AG09309 (cell line): ENCODE measurements at regions not wholly inside any gene's neighbourhood (a gene's known extent, or its start where the extent isn't known, plus 50 kb on each side); places are given as distances from the start of the nearest gene placed in this dataset.
"Not testable (repeated sequence)": the region's sequence is repeated elsewhere in the genome, so short reads cannot be mapped to it uniquely, and the experiment has no call there.

ENCODE experiments used
- DNase-seq: peaks from one replicate; pipeline ENCODE4 v3.0.0-alpha.2; 2010; ENCODE audit warnings: low read depth
- H3K4me3 ChIP-seq: 2 replicates; pipeline ENCODE4 v1.5.1; 2011; ENCODE audit warnings: mild to moderate bottlenecking, low read depth, low read length, moderate library complexity; ENCODE audit not compliant: control insufficient read depth
- TF ChIP-seq, protein P1 (sequence below): IDR thresholded peaks from 2 replicates; pipeline ENCODE4 v1.5.1; 2011; ENCODE audit warnings: mild to moderate bottlenecking, low read depth, low read length, inconsistent platforms; ENCODE audit not compliant: insufficient read depth, control insufficient read depth; ENCODE audit errors: missing control alignments

DNA sequence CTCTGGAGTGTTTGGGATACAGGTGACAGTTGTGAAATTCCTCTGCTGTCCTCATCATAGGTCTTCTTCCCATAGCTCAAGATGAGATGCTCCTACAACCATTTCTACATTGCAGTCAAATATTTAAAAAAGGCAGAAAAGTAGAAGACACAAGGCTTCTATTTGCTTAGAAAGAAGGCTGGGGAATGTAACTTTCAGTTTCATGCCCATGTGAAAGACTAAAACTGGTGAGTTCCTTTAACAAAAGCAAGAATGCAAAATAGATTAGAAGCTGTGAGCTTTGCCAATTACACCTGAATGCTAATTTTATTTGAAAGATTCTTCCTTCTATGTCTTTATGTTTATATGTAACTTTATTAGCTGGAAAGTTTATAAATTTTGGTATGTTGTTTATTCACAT lies 1682.7 kb downstream of the BRINP3 start:
- H3K4me3 ChIP-seq = no peak overlapping the region
- DNase-seq = no peak
- TF ChIP-seq, protein P1, sequence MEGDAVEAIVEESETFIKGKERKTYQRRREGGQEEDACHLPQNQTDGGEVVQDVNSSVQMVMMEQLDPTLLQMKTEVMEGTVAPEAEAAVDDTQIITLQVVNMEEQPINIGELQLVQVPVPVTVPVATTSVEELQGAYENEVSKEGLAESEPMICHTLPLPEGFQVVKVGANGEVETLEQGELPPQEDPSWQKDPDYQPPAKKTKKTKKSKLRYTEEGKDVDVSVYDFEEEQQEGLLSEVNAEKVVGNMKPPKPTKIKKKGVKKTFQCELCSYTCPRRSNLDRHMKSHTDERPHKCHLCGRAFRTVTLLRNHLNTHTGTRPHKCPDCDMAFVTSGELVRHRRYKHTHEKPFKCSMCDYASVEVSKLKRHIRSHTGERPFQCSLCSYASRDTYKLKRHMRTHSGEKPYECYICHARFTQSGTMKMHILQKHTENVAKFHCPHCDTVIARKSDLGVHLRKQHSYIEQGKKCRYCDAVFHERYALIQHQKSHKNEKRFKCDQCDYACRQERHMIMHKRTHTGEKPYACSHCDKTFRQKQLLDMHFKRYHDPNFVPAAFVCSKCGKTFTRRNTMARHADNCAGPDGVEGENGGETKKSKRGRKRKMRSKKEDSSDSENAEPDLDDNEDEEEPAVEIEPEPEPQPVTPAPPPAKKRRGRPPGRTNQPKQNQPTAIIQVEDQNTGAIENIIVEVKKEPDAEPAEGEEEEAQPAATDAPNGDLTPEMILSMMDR = no peak

DNA sequence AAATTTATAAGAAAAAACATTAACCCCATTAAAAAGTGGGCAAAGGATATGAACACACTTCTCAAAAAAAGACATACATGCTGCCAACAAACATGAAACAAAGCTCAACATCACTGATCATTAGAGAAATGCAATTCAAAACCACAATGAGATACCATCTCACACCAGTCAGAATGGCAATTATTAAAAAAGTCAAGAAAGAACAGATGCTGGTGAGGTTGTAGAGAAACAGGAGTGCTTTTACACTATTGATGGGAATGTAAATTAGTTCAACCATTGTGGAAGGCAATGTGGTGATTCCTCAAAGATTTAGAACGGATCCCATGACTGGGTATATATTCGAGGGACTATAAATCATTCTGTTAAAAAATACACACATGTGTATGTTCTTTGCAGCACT lies 1665.5 kb downstream of the BRINP3 start:
- not testable (repeated sequence) for DNase-seq, H3K4me3 ChIP-seq

DNA sequence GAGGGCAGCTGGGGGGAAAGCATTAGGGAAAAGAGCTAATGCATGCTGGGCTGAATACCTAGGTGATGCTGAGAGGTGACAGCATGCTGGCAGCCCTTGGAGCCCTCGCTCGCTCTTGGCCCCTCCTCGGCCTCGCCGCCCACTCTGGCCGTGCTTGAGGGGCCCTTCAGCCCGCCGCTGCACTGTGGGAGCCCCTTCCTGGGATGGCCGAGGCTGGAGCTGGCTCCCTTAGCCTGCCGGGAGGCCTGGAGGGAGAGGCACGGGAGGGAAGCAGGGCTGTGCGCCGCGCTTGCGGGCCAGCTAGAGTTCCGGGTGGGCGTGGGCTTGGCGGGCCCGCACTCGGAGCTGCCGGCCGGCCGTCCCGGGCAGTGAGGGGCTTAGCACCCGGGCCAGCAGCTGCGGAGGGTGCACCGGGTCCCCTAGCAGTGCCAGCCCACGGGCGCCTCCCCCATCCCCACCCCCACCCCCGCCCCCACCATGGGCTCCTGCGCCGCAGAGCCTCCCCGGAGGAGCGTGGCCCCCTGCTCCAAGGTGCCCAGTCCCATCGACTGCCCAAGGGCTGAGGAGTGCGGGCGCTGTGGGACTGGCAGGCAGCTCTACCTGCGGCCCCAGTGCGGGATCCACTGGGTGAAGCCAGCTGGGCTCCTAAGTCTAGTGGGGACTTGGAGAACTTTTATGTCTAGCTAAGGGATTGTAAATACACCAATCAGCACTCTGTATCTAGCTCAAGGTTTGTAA lies 1664.7 kb downstream of the BRINP3 start:
- not testable (repeated sequence) for DNase-seq

DNA sequence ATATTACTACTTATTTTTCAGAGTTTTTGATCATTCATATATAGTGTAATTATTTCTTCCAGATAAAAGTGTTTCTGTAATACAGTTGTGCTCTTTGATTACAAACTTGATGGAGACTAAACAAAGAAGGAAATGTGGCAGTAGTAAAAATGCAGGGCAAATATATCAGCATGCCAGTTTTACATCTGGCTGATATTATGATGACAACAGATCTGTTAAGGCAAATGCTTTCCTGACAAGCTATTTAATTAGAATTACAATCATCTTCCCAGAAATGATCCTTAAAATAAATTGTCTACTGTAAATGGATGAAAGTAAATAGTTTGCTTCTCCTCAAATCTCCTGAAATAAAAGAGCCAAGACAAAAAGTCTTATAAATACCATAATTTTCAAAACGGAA lies 1659.8 kb downstream of the BRINP3 start:
- no peak overlapping the region for H3K4me3 ChIP-seq
- DNase-seq = no peak
- TF ChIP-seq, protein P1 = no peak

More for the DNA sequence above, 1664.7 kb downstream of the BRINP3 start:
- H3K4me3 ChIP-seq = not testable (repeated sequence)

DNA sequence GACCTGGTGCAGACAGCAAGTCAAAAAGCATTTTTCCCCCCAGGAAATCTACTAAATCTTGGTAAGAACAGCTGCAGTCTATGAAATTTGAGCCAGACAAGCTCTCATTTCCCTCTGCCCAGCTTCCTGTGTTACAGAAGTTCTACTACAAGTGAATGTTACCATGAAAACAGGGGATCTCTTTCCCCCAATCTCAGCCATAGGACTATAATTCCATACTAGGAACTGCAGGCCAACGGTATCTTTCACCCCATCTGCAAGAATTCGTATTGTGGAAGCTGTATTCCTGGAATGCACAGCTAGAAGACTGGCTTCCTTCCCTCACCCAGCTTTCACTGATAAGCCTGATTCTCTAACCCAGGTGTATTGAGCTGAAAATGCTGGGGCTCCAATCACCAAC lies 1655.4 kb downstream of the BRINP3 start:
- no peak overlapping the region for H3K4me3 ChIP-seq
- TF ChIP-seq, protein P1 = no peak
- DNase-seq = no peak

DNA sequence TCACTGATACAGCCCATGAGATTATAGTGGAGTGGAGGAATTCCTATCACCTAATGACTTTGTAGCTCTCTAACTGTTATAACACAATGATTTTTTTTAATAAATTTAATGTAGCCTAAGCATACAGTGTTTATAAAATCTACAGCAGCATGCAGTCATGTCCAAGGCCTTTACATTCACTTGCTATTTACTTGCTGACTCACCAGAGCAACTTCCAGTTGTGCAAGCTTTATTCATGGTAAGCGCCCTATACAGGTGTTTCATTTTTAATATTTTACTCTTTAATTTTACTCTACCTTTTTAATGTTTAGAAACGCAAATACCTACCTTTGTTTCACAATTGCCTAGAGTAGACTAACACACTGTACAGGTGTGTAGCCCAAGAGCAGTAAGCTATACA lies 1652.2 kb downstream of the BRINP3 start:
- H3K4me3 ChIP-seq = no peak overlapping the region
- no peak for DNase-seq
- TF ChIP-seq, protein P1 = no peak

DNA sequence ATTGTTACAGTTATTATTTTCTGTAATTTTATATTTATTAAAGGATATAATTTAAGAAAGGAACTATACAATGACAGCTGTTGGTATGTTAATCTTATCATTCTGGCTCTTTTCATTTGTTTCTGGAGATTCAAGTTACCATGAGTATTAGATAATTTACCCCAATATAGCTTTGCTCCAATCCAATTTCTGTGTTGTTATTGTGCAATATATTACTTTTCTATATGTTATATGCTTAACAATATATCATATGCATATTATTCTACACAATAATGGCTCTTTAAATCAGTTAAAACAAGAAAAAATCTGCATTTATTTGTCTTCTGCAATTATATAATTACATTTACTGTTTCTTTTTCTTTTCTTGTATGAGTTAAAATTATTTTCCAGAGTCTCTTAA lies 1650.9 kb downstream of the BRINP3 start:
- no peak for DNase-seq
- H3K4me3 ChIP-seq = no peak overlapping the region
- TF ChIP-seq, protein P1 = no peak

DNA sequence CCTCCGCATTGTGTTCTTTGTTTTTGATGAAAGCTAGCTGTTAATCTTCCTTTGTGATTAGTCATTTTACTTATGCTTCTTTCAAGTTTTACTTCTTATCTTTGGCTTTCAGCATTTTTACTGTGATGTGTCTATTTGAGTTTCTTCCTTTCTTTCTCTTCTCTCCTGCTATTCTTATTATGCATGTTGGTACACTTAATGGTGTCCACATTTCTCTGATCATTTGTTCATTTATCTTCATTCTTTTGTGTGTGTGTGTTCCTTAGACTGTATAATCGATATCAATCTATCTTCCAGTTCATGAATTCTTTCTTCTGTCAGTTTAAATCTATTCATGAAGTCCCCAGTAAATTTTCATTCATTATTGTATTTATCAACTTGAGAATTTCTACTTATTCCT lies 1650.3 kb downstream of the BRINP3 start:
- TF ChIP-seq, protein P1 = no peak
- no peak for DNase-seq
- H3K4me3 ChIP-seq = no peak overlapping the region

DNA sequence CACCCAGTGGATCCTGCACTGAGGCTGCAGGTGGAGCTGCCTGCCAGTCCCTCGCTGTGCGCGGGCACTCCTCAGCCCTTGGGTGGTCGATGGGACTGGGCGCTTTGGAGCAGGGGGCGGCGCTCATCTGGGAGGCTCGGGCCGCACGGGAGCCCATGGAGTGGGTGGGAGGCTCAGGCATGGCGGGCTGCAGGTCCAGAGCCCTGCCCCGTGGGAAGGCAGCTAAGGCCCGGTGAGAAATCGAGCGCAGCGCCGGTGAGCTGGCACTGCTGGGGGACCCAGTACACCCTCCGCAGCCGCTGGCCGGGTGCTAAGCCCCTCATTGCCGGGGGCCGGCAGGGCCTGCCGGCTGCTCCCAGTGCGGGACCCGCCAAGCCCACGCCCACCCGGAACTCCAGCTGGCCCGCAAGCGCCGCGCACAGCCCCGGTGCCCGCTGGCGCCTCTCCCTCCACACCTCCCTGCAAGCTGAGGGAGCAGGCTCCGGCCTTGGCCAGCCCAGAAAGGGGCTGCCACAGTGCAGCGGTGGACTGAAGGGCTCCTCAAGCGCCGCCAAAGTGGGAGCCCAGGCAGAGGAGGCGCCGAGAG lies 1636.5 kb downstream of the BRINP3 start:
- not testable (repeated sequence) for H3K4me3 ChIP-seq, DNase-seq
